ENCODE measurements at regions not wholly inside any gene's neighbourhood (a gene's known extent, or its start where the extent isn't known, plus 50 kb on each side); places are given as distances from the start of the nearest gene placed in this dataset.

- H3K36me3 ChIP-seq, result no peaks in the 10 kb centered on the region
Measured at GRCh38 chr20:12028771-12029170, 111.1 kb downstream of the BTBD3 start.

GRCh38 chr20:12030470-12030869 is 112.8 kb downstream of the BTBD3 start:
- H4K20me1 ChIP-seq (ENCODE audit: low read depth), result no peaks in the 10 kb centered on the region
- H3K4me3 ChIP-seq, result no peak overlapping the region
- no peaks in the 10 kb centered on the region for H3F3A ChIP-seq (ENCODE audit: low read depth)
- no peak for DNase-seq (ENCODE audit: low spot score)
- H3K9me3 ChIP-seq (ENCODE audit: low read depth), result no peaks in the 10 kb centered on the region
- no peak overlapping the region for H3K9ac ChIP-seq
- H3K36me3 ChIP-seq, result no peaks in the 10 kb centered on the region
- H3K27me3 ChIP-seq, result no peaks in the 10 kb centered on the region
- TF ChIP-seq EZH2phosphoT487 (IDR thresholded peaks at IDR 0.05), result no peak
- no peaks in the 10 kb centered on the region for H3K36me3 Mint-ChIP-seq
- peaks cover 3% of the 10 kb centered on the region for H3K9me3 Mint-ChIP-seq
- no peaks in the 10 kb centered on the region for H3K79me2 ChIP-seq (ENCODE audit: low read depth)
- H2AFZ ChIP-seq (replicated peaks), result no peak overlapping the region
- no peak overlapping the region for H3K4me2 ChIP-seq
- H3K4me3 Mint-ChIP-seq, result no peak overlapping the region
- H3K4me1 ChIP-seq, result no peaks in the 10 kb centered on the region
- no peak overlapping the region for H3K27ac ChIP-seq
- H3K27me3 Mint-ChIP-seq (ENCODE audit: insufficient read depth, low read depth), result peaks cover 4% of the 10 kb centered on the region
- H3K4me1 Mint-ChIP-seq, result no peaks in the 10 kb centered on the region
- H3K27ac Mint-ChIP-seq, result no peak overlapping the region

More at GRCh38 chr20:12028771-12029170, 111.1 kb downstream of the BTBD3 start:
- H3K4me1 ChIP-seq, result no peaks in the 10 kb centered on the region
- no peak overlapping the region for H3K4me3 ChIP-seq
- Mint-ChIP-seq H3K27ac (no peak overlapping the region), H3K4me3 (no peak overlapping the region), H3K36me3 (no peaks in the 10 kb centered on the region), H3K27me3 (ENCODE audit: insufficient read depth, low read depth) (peaks cover 4% of the 10 kb centered on the region), H3K9me3 (peaks cover 3% of the 10 kb centered on the region), H3K4me1 (no peaks in the 10 kb centered on the region)
- no peak for TF ChIP-seq EZH2 (IDR thresholded peaks at IDR 0.05)
- no peak for TF ChIP-seq EZH2phosphoT487 (IDR thresholded peaks at IDR 0.05)
- TF ChIP-seq CTCF (IDR thresholded peaks at IDR 0.05), result no peak
- H3F3A ChIP-seq (ENCODE audit: low read depth), result no peaks in the 10 kb centered on the region
- no peak for DNase-seq (ENCODE audit: low spot score)
- H3K27ac ChIP-seq, result no peak overlapping the region
- no peak overlapping the region for H3K4me2 ChIP-seq
- H3K27me3 ChIP-seq, result no peaks in the 10 kb centered on the region
- H3K79me2 ChIP-seq (ENCODE audit: low read depth), result no peaks in the 10 kb centered on the region
- H3K9ac ChIP-seq, result no peak overlapping the region
- H2AFZ ChIP-seq (replicated peaks), result no peak overlapping the region
- no peaks in the 10 kb centered on the region for H3K9me3 ChIP-seq (ENCODE audit: low read depth)
- H4K20me1 ChIP-seq (ENCODE audit: low read depth), result no peaks in the 10 kb centered on the region

- no peak for DNase-seq (ENCODE audit: low spot score)
- Mint-ChIP-seq H3K27me3 (ENCODE audit: insufficient read depth, low read depth) (peaks cover 5% of the 10 kb centered on the region), H3K4me1 (no peaks in the 10 kb centered on the region), H3K27ac (no peak overlapping the region), H3K4me3 (no peak overlapping the region), H3K36me3 (no peaks in the 10 kb centered on the region), H3K9me3 (peaks cover 3% of the 10 kb centered on the region)
- Histone ChIP-seq H3K27me3 (no peaks in the 10 kb centered on the region), H4K20me1 (ENCODE audit: low read depth) (no peaks in the 10 kb centered on the region), H3K36me3 (no peaks in the 10 kb centered on the region), H3K9me3 (ENCODE audit: low read depth) (no peaks in the 10 kb centered on the region), H3K79me2 (ENCODE audit: low read depth) (no peaks in the 10 kb centered on the region), H3F3A (ENCODE audit: low read depth) (no peaks in the 10 kb centered on the region), H3K4me1 (no peaks in the 10 kb centered on the region), H3K9ac (no peak overlapping the region), H2AFZ (replicated peaks) (no peak overlapping the region), H3K4me2 (no peak overlapping the region), H3K27ac (no peak overlapping the region), H3K4me3 (no peak overlapping the region)
- TF ChIP-seq EZH2phosphoT487 (IDR thresholded peaks at IDR 0.05) (no peak), EZH2 (IDR thresholded peaks at IDR 0.05) (no peak), CTCF (IDR thresholded peaks at IDR 0.05) (no peak)
Measured at GRCh38 chr20:12036142-12036541, 118.4 kb downstream of the BTBD3 start.

GRCh38 chr20:12037521-12037920 is 119.8 kb downstream of the BTBD3 start:
- Mint-ChIP-seq H3K36me3 (no peaks in the 10 kb centered on the region), H3K4me3 (no peak overlapping the region), H3K27me3 (ENCODE audit: insufficient read depth, low read depth) (peaks cover 5% of the 10 kb centered on the region), H3K4me1 (no peaks in the 10 kb centered on the region), H3K9me3 (peaks cover 3% of the 10 kb centered on the region), H3K27ac (no peak overlapping the region)
- TF ChIP-seq EZH2phosphoT487 (IDR thresholded peaks at IDR 0.05) (no peak), CTCF (IDR thresholded peaks at IDR 0.05) (no peak), EZH2 (IDR thresholded peaks at IDR 0.05) (no peak)
- no peak overlapping the region for H2AFZ ChIP-seq (replicated peaks)
- H4K20me1 ChIP-seq (ENCODE audit: low read depth), result no peaks in the 10 kb centered on the region
- H3K4me2 ChIP-seq, result no peak overlapping the region
- H3K79me2 ChIP-seq (ENCODE audit: low read depth), result no peaks in the 10 kb centered on the region
- H3K27ac ChIP-seq, result no peak overlapping the region
- H3K27me3 ChIP-seq, result no peaks in the 10 kb centered on the region
- H3K4me1 ChIP-seq, result no peaks in the 10 kb centered on the region
- DNase-seq (ENCODE audit: low spot score), result no peak
- H3F3A ChIP-seq (ENCODE audit: low read depth), result no peaks in the 10 kb centered on the region
- no peak overlapping the region for H3K9ac ChIP-seq
- H3K36me3 ChIP-seq, result no peaks in the 10 kb centered on the region
- H3K4me3 ChIP-seq, result no peak overlapping the region
- no peaks in the 10 kb centered on the region for H3K9me3 ChIP-seq (ENCODE audit: low read depth)
